K562 (cell line): ENCODE measurements at regions not wholly inside any gene's neighbourhood (a gene's known extent, or its start where the extent isn't known, plus 50 kb on each side); places are given as distances from the start of the nearest gene placed in this dataset.

Experiments
- ATAC-seq: fragments of 200-7000 bp; cut with Tn5 transposase; 3 replicates; pipeline ENCODE4 v1.9.1; 2020; ENCODE audit warnings: moderate library complexity
- BruUV-seq: library from RNA; stranded (reverse); fragments of 400-500 nt; replicated peaks from 2 replicates; lab custom pipeline; 2021; lab: Mats Ljungman, UMichigan
- CTCF ChIA-PET: fragments of 300-600 bp; formaldehyde crosslinking; extraction: SDS; loops from one replicate; lab custom pipeline; 2021; ENCODE audit warnings: low intra/inter-chr PET ratio; lab: Yijun Ruan, JAX
- POLR2A ChIA-PET: fragments of 300-600, 350-650 bp; sonication (Branson Sonifier 250); formaldehyde crosslinking; extraction: SDS; loops from one replicate; lab custom pipeline; 2021; ENCODE audit warnings: antibody characterized with exemption, inconsistent platforms; lab: Yijun Ruan, JAX
- DNase-seq, 4 experiments: peaks; one replicate each; pipeline versions ENCODE4 v3.0.0 to v3.0.0-alpha.2; 2011 to 2018; ENCODE audit warnings: low spot score in 3 of 4, mixed read lengths in 3 of 4; ENCODE audit errors: extremely low read depth in 1 of 4
- FAIRE-seq: peaks from 2 replicates; lab custom pipeline; 2011; peaks lifted over from hg19 to GRCh38; lab: Jason Lieb, UNC
- H2AFZ ChIP-seq: 2 replicates; pipeline ENCODE4 v1.6.0; 2011; ENCODE audit warnings: low read depth, low read length, control low read depth, inconsistent platforms
- H3K27ac ChIP-seq: fragments of 200-600 bp; 3 replicates; pipeline ENCODE4 v1.8.0; 2011; ENCODE audit warnings: low read depth, mild to moderate bottlenecking, control low read depth, inconsistent platforms, low read length, moderate library complexity, mixed read lengths; ENCODE audit errors: extremely low read depth
- H3K27me3 ChIP-seq, 2 experiments: fragments of 300-600 bp in 1 of 2; 2 replicates in 1 of 2; 3 replicates in 1 of 2; pipeline versions ENCODE4 v1.6.0 to v1.8.0; 2011; ENCODE audit warnings: inconsistent platforms in 2 of 2, low read length in 2 of 2, mild to moderate bottlenecking in 1 of 2, mixed read lengths in 1 of 2, moderate library complexity in 1 of 2; ENCODE audit not compliant: control insufficient read depth in 2 of 2, insufficient read depth in 2 of 2
- H3K36me3 ChIP-seq: fragments of 300-600 bp; 3 replicates; pipeline ENCODE4 v1.8.0; 2011; ENCODE audit warnings: mild to moderate bottlenecking, low read length, inconsistent platforms; ENCODE audit not compliant: control insufficient read depth, insufficient read depth
- H3K4me1 ChIP-seq, 2 experiments: fragments of 200-600 bp in 1 of 2; replicated peaks in 1 of 2; 2 replicates in 1 of 2; 3 replicates in 1 of 2; pipeline versions ENCODE4 v1.5.1 to v1.8.0; 2011; ENCODE audit warnings: inconsistent platforms in 2 of 2, low read length in 2 of 2, mild to moderate bottlenecking in 1 of 2, mixed read lengths in 1 of 2, moderate library complexity in 1 of 2; ENCODE audit not compliant: control insufficient read depth in 2 of 2, insufficient read depth in 2 of 2
- H3K4me2 ChIP-seq: 2 replicates; pipeline ENCODE4 v1.6.1; 2011; ENCODE audit warnings: low read length, control low read depth, inconsistent platforms, mixed read lengths; ENCODE audit not compliant: insufficient read depth
- H3K4me3 ChIP-seq: fragments of 200-600 bp; sonication (generic), shearing (Covaris generic); 2 replicates; pipeline ENCODE4 v1.5.1; 2016; ENCODE audit warnings: control low read depth, inconsistent platforms
- H3K79me2 ChIP-seq: fragments of 200-600 bp; 3 replicates; pipeline ENCODE4 v1.8.0; 2011; ENCODE audit warnings: low read length, inconsistent platforms; ENCODE audit not compliant: control insufficient read depth, insufficient read depth
- H3K9ac ChIP-seq, 2 experiments: 2 replicates each; pipeline versions ENCODE4 v1.6.0 to v1.6.1; 2011; ENCODE audit warnings: low read depth in 2 of 2, low read length in 2 of 2, control low read depth in 1 of 2, inconsistent platforms in 1 of 2, mild to moderate bottlenecking in 1 of 2, mixed read lengths in 1 of 2; ENCODE audit not compliant: insufficient read depth in 1 of 2
- H3K9me1 ChIP-seq: one replicate; pipeline ENCODE4 v1.6.0; 2011; ENCODE audit warnings: inconsistent platforms, mild to moderate bottlenecking, low read length, moderate library complexity; ENCODE audit not compliant: control insufficient read depth, insufficient read depth
- H3K9me3 ChIP-seq: replicated peaks from 2 replicates; pipeline ENCODE4 v1.5.1; 2011; ENCODE audit warnings: low read depth, low read length, inconsistent platforms; ENCODE audit not compliant: control insufficient read depth, insufficient read depth
- H4K20me1 ChIP-seq: replicated peaks from 2 replicates; pipeline ENCODE4 v1.6.1; 2011; ENCODE audit warnings: low read length, inconsistent platforms, mixed read lengths; ENCODE audit not compliant: control insufficient read depth, insufficient read depth
- CHD1 ChIP-seq: fragments of 200-600 bp; sonication (generic); IDR thresholded peaks from one replicate; pipeline ENCODE4 v1.6.1; 2012; ENCODE audit warnings: mild to moderate bottlenecking, moderate library complexity, low read length, inconsistent platforms
- HLTF ChIP-seq: fragments of 450-650 bp; IDR thresholded peaks from 2 replicates; pipeline ENCODE4 v1.6.1; 2016
- MTA3 ChIP-seq: fragments of 450-650 bp; formaldehyde crosslinking; IDR thresholded peaks from 2 replicates; pipeline ENCODE4 v1.6.1; 2017; ENCODE audit warnings: mild to moderate bottlenecking, borderline replicate concordance
- SUPT5H ChIP-seq: fragments of 450-650 bp; IDR thresholded peaks from 2 replicates; pipeline ENCODE4 v1.6.1; 2016
- ZNF274 ChIP-seq: IDR thresholded peaks from 2 replicates; pipeline ENCODE4 v1.6.1; 2011; ENCODE audit warnings: low read depth, mild to moderate bottlenecking, low read length, moderate library complexity, borderline replicate concordance
- in situ Hi-C: fragments of 300-500 bp; cut with MboI; formaldehyde crosslinking; loops from 4 replicates; pipeline ENCODE4 v1.15.0; 2018; ENCODE audit warnings: inconsistent platforms, mixed read lengths
- intact Hi-C: fragments of 100-400 bp; cut with micrococcal nuclease; formaldehyde crosslinking; loops from 2 replicates; pipeline ENCODE4 v1.14.2; 2022
- TF ChIP-seq, protein P1 (sequence below), 2 experiments: fragments of 450-650 bp; IDR thresholded peaks; 2 replicates each; pipeline ENCODE4 v1.6.1; 2016; ENCODE audit warnings: mild to moderate bottlenecking in 2 of 2, borderline replicate concordance in 1 of 2, low read depth in 1 of 2, moderate library complexity in 1 of 2
- TF ChIP-seq, protein P2 (sequence below): sonication (generic); formaldehyde crosslinking; IDR thresholded peaks from 2 replicates; pipeline ENCODE4 v1.5.0; 2020; ENCODE audit warnings: missing genetic modification reagents

DNA sequence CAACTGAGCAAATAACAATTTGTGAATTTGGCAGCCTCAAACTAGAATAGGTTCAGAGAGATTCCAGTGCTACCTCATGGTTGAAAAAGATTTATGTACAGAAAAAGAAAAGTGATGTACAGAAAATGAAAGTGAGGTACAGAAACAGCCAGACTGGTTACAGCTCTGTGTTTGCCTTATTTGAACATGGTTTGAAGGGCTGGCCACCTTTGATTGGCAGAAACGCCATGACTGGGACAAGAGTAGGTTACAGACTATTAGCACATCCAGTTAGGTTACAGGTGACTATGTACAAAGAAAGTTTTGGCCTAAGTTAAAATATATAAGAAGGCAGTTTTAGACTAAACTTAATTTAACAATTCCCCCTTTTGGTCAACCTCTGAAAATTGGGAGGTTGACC is 309.4 kb downstream of the BTG1 start (continued):
- TF ChIP-seq, protein P1, sequence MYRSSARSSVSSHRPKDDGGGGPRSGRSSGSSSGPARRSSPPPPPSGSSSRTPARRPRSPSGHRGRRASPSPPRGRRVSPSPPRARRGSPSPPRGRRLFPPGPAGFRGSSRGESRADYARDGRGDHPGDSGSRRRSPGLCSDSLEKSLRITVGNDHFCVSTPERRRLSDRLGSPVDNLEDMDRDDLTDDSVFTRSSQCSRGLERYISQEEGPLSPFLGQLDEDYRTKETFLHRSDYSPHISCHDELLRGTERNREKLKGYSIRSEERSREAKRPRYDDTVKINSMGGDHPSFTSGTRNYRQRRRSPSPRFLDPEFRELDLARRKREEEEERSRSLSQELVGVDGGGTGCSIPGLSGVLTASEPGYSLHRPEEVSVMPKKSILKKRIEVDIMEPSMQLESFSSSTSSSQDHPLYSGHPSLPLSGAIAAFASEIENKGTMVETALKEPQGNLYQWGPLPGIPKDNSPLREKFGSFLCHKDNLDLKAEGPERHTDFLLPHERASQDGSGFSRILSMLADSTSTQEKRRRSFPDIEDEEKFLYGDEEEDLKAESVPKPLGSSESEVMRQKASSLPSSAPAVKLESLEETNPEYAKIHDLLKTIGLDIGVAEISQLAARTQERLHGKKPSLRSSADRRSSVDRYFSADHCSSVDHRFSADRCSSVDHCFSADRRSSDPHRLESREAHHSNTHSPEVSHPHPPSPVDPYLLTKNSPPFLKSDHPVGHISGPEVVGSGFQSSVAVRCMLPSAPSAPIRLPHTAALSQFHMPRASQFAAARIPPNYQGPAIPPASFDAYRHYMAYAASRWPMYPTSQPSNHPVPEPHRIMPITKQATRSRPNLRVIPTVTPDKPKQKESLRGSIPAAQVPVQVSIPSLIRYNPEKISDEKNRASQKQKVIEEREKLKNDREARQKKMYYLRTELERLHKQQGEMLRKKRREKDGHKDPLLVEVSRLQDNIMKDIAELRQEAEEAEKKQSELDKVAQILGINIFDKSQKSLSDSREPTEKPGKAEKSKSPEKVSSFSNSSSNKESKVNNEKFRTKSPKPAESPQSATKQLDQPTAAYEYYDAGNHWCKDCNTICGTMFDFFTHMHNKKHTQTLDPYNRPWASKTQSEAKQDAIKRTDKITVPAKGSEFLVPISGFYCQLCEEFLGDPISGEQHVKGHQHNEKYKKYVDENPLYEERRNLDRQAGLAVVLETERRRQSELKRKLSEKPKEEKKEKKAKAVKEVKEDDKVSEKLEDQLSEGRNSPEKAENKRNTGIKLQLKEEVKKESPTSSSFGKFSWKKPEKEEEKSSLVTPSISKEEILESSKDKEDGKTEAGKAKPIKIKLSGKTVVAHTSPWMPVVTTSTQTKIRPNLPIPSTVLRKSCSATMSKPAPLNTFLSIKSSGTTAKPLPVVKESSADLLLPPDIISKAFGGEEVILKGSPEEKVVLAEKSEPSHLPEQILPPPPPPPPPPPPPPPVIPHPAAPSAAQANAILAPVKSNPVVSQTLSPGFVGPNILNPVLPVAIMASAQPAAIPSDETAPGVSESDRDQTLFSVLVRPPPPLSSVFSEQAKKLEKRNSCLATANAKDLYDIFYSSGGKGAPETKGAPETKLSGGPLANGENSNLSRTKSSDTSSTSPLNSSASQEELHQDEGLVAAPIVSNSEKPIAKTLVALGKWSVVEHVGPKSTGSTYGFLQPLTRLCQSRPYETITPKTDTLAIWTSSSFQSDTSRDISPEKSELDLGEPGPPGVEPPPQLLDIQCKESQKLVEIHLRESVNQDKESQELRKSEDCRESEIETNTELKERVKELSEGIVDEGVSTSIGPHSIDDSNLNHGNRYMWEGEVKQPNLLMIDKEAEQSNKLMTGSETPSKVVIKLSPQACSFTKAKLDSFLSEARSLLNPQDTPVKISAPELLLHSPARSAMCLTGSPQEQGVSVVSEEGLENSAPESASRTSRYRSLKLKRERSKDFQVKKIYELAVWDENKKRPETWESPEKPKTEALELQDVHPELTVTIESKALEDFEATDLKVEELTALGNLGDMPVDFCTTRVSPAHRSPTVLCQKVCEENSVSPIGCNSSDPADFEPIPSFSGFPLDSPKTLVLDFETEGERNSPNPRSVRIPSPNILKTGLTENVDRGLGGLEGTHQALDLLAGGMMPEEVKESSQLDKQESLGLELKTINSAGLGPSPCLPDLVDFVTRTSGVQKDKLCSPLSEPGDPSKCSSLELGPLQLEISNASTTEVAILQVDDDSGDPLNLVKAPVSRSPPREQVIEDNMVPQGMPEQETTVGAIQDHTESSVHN (IDR thresholded peaks at IDR 0.05; ENCODE audit: borderline replicate concordance in 1 of 2, low read depth in 1 of 2) = no peak
- TF ChIP-seq CHD1 = no peak

DNA sequence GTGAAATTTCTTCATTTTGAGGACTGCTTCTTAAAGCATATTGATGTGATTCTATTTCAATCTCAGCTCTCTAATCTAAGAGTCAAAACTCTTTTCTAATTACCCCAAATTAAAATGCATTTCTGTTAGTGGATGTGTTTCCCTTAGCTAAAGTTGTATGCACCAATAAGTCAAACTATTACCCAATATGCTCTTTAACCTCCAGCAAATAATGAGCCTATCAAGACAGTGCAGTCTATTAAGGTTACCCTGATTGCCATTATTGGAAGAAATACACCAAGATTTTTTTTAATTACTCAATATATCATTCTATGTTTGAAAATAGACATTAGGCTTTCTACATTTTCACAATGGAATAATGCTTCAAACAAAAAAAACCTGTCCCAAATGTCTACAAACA is 310.0 kb downstream of the BTG1 start:
- CTCF ChIA-PET = no interaction called here

More for the DNA sequence above, 310.0 kb downstream of the BTG1 start:
- intact Hi-C loops (no loop called here), in situ Hi-C loops (no loop called here)
- BruUV-seq = no TSS peak
- Histone ChIP-seq H3K4me2 (no peak overlapping the region), H3K9ac (no peak overlapping the region), H3K4me1 (no peaks in the 10 kb centered on the region), H3K4me3 (no peak overlapping the region), H2AFZ (no peak overlapping the region), H3K27me3 (no peaks in the 10 kb centered on the region), H3K36me3 (no peaks in the 10 kb centered on the region), H4K20me1 (no peaks in the 10 kb centered on the region), H3K27ac (no peak overlapping the region), H3K79me2 (no peaks in the 10 kb centered on the region), H3K9me1 (no peaks in the 10 kb centered on the region), H3K9me3 (no peaks in the 10 kb centered on the region)
- POLR2A ChIA-PET = no interaction called here
- DNase-seq = no peak
- FAIRE-seq = no peak
- no peak for TF ChIP-seq MTA3
- TF ChIP-seq ZNF274 = no peak
- TF ChIP-seq SUPT5H = no peak
- TF ChIP-seq, protein P2, sequence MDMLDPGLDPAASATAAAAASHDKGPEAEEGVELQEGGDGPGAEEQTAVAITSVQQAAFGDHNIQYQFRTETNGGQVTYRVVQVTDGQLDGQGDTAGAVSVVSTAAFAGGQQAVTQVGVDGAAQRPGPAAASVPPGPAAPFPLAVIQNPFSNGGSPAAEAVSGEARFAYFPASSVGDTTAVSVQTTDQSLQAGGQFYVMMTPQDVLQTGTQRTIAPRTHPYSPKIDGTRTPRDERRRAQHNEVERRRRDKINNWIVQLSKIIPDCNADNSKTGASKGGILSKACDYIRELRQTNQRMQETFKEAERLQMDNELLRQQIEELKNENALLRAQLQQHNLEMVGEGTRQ (CRISPR knock-in tag) = no peak
- no peak for TF ChIP-seq HLTF
- no peak for ATAC-seq
